ENCODE measurements at regions not wholly inside any gene's neighbourhood (a gene's known extent, or its start where the extent isn't known, plus 50 kb on each side); places are given as distances from the start of the nearest gene placed in this dataset.

GRCh38 chr3:40925231-40925630 lies 274.1 kb upstream of the CTNNB1 start:
- TF ChIP-seq, protein P1, sequence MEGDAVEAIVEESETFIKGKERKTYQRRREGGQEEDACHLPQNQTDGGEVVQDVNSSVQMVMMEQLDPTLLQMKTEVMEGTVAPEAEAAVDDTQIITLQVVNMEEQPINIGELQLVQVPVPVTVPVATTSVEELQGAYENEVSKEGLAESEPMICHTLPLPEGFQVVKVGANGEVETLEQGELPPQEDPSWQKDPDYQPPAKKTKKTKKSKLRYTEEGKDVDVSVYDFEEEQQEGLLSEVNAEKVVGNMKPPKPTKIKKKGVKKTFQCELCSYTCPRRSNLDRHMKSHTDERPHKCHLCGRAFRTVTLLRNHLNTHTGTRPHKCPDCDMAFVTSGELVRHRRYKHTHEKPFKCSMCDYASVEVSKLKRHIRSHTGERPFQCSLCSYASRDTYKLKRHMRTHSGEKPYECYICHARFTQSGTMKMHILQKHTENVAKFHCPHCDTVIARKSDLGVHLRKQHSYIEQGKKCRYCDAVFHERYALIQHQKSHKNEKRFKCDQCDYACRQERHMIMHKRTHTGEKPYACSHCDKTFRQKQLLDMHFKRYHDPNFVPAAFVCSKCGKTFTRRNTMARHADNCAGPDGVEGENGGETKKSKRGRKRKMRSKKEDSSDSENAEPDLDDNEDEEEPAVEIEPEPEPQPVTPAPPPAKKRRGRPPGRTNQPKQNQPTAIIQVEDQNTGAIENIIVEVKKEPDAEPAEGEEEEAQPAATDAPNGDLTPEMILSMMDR (IDR thresholded peaks at IDR 0.05 in 4 of 5, conservative IDR thresholded peaks at IDR 0.05 in 1 of 5) = no peak
- TF ChIP-seq POLR2A (IDR thresholded peaks at IDR 0.05) = no peak
